GM12878 (cell line): ENCODE measurements at regions not wholly inside any gene's neighbourhood (a gene's known extent, or its start where the extent isn't known, plus 50 kb on each side); places are given as distances from the start of the nearest gene placed in this dataset.

ENCODE experiments used
- ATAC-seq: fragments of 200-7000 bp; cut with Tn5 transposase; 3 replicates; pipeline ENCODE4 v1.9.1; 2020; ENCODE audit warnings: mild to moderate bottlenecking, moderate library complexity
- BruUV-seq: library from RNA; stranded (reverse); fragments of 400-500 nt; replicated peaks from 2 replicates; lab custom pipeline; 2021; lab: Mats Ljungman, UMichigan
- CTCF ChIA-PET: fragments of 300-600 bp; sonication (Branson Sonifier 250); formaldehyde crosslinking; extraction: SDS; loops from one replicate; lab custom pipeline; 2021; ENCODE audit warnings: inconsistent platforms; lab: Yijun Ruan, JAX
- POLR2A ChIA-PET: fragments of 350-600 bp; formaldehyde crosslinking; extraction: SDS; loops from one replicate; lab custom pipeline; 2021; ENCODE audit warnings: inconsistent platforms; lab: Charles Lee
- RAD21 ChIA-PET: fragments of 300-600 bp; sonication (Branson Sonifier 250); formaldehyde crosslinking; loops from one replicate; lab custom pipeline; 2023; ENCODE audit warnings: antibody characterized with exemption; ENCODE audit not compliant: unreplicated experiment; lab: Charles Lee
- SMC1A ChIA-PET: fragments of 300-600 bp; sonication (Branson Sonifier 250); formaldehyde crosslinking; loops from one replicate; lab custom pipeline; 2023; ENCODE audit not compliant: unreplicated experiment, uncharacterized antibody; lab: Charles Lee
- DNase-seq: peaks from one replicate; pipeline ENCODE4 v3.0.0-alpha.2; 2011; ENCODE audit warnings: low read depth, low spot score
- FAIRE-seq: peaks from 3 replicates; lab custom pipeline; 2011; peaks lifted over from hg19 to GRCh38; lab: Jason Lieb, UNC
- H2AFZ ChIP-seq: 2 replicates; pipeline ENCODE4 v1.6.0; 2011; ENCODE audit warnings: low read depth, low read length, control low read depth; ENCODE audit not compliant: control insufficient read depth
- H3K27ac ChIP-seq: 2 replicates; pipeline ENCODE4 v1.5.1; 2011; ENCODE audit warnings: control low read depth; ENCODE audit not compliant: control insufficient read depth, insufficient read depth
- H3K27me3 ChIP-seq, 2 experiments: replicated peaks in 1 of 2; 2 replicates each; pipeline versions ENCODE4 v1.6.0 to v1.6.1; 2011; ENCODE audit warnings: low read length in 1 of 2; ENCODE audit not compliant: control insufficient read depth in 2 of 2, insufficient read depth in 2 of 2
- H3K36me3 ChIP-seq, 2 experiments: 2 replicates each; pipeline ENCODE4 v1.5.1; 2011; ENCODE audit warnings: low read length in 1 of 2; ENCODE audit not compliant: control insufficient read depth in 2 of 2, insufficient read depth in 2 of 2
- H3K4me1 ChIP-seq: 2 replicates; pipeline ENCODE4 v1.6.1; 2011; ENCODE audit warnings: mild to moderate bottlenecking, low read length, moderate library complexity, mixed read lengths; ENCODE audit not compliant: control insufficient read depth, insufficient read depth
- H3K4me2 ChIP-seq: 2 replicates; pipeline ENCODE4 v1.6.0; 2011; ENCODE audit warnings: control low read depth; ENCODE audit not compliant: control insufficient read depth, insufficient read depth
- H3K4me3 ChIP-seq: fragments of 200-600 bp; sonication (generic); 2 replicates; pipeline ENCODE4 v1.5.1; 2016
- H3K79me2 ChIP-seq: 2 replicates; pipeline ENCODE4 v1.6.0; 2011; ENCODE audit warnings: low read length; ENCODE audit not compliant: control insufficient read depth, insufficient read depth
- H3K9ac ChIP-seq: 2 replicates; pipeline ENCODE4 v1.8.0; 2011; ENCODE audit warnings: low read length, control low read depth, mixed read lengths; ENCODE audit not compliant: control insufficient read depth, insufficient read depth
- H3K9me3 ChIP-seq: replicated peaks from 3 replicates; pipeline ENCODE4 v1.5.1; 2011; ENCODE audit warnings: mild to moderate bottlenecking, low read length; ENCODE audit not compliant: control insufficient read depth, insufficient read depth
- H4K20me1 ChIP-seq: 2 replicates; pipeline ENCODE4 v1.6.0; 2011; ENCODE audit not compliant: control insufficient read depth, insufficient read depth
- BHLHE40 ChIP-seq, 2 experiments: fragments of 450-650 bp in 1 of 2; IDR thresholded peaks; 2 replicates each; pipeline ENCODE4 v1.6.1; 2011 to 2017; ENCODE audit warnings: low read depth in 2 of 2, borderline replicate concordance in 1 of 2, improper control_type of control experiment in 1 of 2, low read length in 1 of 2, mild to moderate bottlenecking in 1 of 2
- CBFB ChIP-seq: IDR thresholded peaks from 2 replicates; pipeline ENCODE4 v1.6.1; 2016; ENCODE audit warnings: antibody characterized with exemption, low read depth
- CBX5 ChIP-seq: sonication (generic); IDR thresholded peaks from 2 replicates; pipeline ENCODE4 v1.6.1; 2016; ENCODE audit warnings: low read depth, moderate library complexity, mild to moderate bottlenecking, inconsistent platforms
- JUNB ChIP-seq: IDR thresholded peaks from 2 replicates; pipeline ENCODE4 v1.6.1; 2016; ENCODE audit warnings: antibody characterized with exemption, mild to moderate bottlenecking
- LARP7 ChIP-seq: fragments of 450-650 bp; IDR thresholded peaks from 2 replicates; pipeline ENCODE4 v1.6.1; 2017; ENCODE audit warnings: mild to moderate bottlenecking
- MTA2 ChIP-seq: fragments of 450-650 bp; IDR thresholded peaks from 2 replicates; pipeline ENCODE4 v1.6.1; 2016; ENCODE audit warnings: low read depth, mild to moderate bottlenecking, moderate library complexity
- MXI1 ChIP-seq: fragments of 150-350 bp; IDR thresholded peaks from 2 replicates; pipeline ENCODE4 v1.6.1; 2011; ENCODE audit warnings: low read depth, mild to moderate bottlenecking, inconsistent platforms, low read length, improper control_type of control experiment
- POLR2AphosphoS5 ChIP-seq: IDR thresholded peaks from 2 replicates; pipeline ENCODE4 v1.6.1; 2011; ENCODE audit warnings: mild to moderate bottlenecking, low read length, inconsistent platforms
- RAD51 ChIP-seq: fragments of 450-650 bp; IDR thresholded peaks from 2 replicates; pipeline ENCODE4 v1.6.1; 2016; ENCODE audit warnings: moderate library complexity, mild to moderate bottlenecking, inconsistent platforms
- RBBP5 ChIP-seq: fragments of 200-600 bp; sonication (generic); conservative IDR thresholded peaks from 2 replicates; pipeline ENCODE4 v1.6.1; 2016
- SIX5 ChIP-seq: IDR thresholded peaks from 2 replicates; pipeline ENCODE4 v1.6.1; 2011; ENCODE audit warnings: mild to moderate bottlenecking, low read depth, low read length, moderate library complexity; ENCODE audit not compliant: severe bottlenecking
- ZNF384 ChIP-seq: IDR thresholded peaks from 2 replicates; pipeline ENCODE4 v1.6.1; 2012; ENCODE audit warnings: low read depth, mild to moderate bottlenecking, low read length, improper control_type of control experiment, borderline replicate concordance
- ZSCAN29 ChIP-seq: fragments of 450-650 bp; IDR thresholded peaks from 2 replicates; pipeline ENCODE4 v1.6.1; 2017; ENCODE audit warnings: mild to moderate bottlenecking, moderate library complexity
- WGBS: methylation state at CpG from one replicate; pipeline ENCODE4 v1.1.6; 2016; ENCODE audit warnings: low lambda C conversion rate; ENCODE audit not compliant: insufficient replicate concordance, insufficient coverage; ENCODE audit errors: missing lambda C conversion rate; 5-methylcytosine and 5-hydroxymethylcytosine counted together
- in situ Hi-C: fragments of 300-500 bp; cut with MboI; formaldehyde crosslinking; loops from 9 replicates; pipeline ENCODE4 v1.14.3; 2018; ENCODE audit warnings: mixed read lengths
- intact Hi-C: fragments of 100-400 bp; cut with micrococcal nuclease; formaldehyde crosslinking; loops from one replicate; pipeline ENCODE4 v1.14.2; 2022; ENCODE audit not compliant: unreplicated experiment
- TF ChIP-seq, protein P1 (sequence below): fragments of 150-350 bp; IDR thresholded peaks from 2 replicates; pipeline ENCODE4 v1.6.1; 2016; ENCODE audit warnings: low read depth, low read length
- TF ChIP-seq, protein P2 (sequence below): fragments of 450-650 bp; formaldehyde crosslinking; IDR thresholded peaks from 2 replicates; pipeline ENCODE4 v1.4.0; 2022; ENCODE audit warnings: mild to moderate bottlenecking, moderate library complexity

DNA sequence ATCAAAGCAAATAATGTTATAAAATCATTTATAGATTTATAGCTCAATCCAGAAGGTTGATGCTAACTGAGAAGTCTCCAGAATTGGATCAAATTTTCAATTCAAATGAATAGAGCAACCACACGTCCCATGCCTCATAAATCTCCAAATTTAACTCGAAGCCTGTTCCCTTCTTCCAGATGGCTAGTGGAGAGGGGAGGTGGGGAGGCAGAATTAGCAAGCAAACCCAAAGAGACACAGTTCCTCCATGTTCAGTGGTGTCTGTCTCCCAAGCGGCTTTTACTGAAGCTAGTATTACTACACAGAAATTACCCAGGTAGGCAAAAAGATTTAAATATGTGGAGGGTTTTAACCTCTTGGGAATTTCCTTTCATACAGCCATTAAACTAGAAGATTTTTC is 65.8 kb downstream of the DUSP6 start:
- POLR2A ChIA-PET: no interaction called here
- no peak for TF ChIP-seq RAD51
- TF ChIP-seq RBBP5: no peak
- no peak for TF ChIP-seq POLR2AphosphoS5
- no peak for TF ChIP-seq CBFB
- TF ChIP-seq MXI1: no peak
- TF ChIP-seq, protein P1, sequence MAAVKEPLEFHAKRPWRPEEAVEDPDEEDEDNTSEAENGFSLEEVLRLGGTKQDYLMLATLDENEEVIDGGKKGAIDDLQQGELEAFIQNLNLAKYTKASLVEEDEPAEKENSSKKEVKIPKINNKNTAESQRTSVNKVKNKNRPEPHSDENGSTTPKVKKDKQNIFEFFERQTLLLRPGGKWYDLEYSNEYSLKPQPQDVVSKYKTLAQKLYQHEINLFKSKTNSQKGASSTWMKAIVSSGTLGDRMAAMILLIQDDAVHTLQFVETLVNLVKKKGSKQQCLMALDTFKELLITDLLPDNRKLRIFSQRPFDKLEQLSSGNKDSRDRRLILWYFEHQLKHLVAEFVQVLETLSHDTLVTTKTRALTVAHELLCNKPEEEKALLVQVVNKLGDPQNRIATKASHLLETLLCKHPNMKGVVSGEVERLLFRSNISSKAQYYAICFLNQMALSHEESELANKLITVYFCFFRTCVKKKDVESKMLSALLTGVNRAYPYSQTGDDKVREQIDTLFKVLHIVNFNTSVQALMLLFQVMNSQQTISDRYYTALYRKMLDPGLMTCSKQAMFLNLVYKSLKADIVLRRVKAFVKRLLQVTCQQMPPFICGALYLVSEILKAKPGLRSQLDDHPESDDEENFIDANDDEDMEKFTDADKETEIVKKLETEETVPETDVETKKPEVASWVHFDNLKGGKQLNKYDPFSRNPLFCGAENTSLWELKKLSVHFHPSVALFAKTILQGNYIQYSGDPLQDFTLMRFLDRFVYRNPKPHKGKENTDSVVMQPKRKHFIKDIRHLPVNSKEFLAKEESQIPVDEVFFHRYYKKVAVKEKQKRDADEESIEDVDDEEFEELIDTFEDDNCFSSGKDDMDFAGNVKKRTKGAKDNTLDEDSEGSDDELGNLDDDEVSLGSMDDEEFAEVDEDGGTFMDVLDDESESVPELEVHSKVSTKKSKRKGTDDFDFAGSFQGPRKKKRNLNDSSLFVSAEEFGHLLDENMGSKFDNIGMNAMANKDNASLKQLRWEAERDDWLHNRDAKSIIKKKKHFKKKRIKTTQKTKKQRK: no peak
- TF ChIP-seq, protein P2, sequence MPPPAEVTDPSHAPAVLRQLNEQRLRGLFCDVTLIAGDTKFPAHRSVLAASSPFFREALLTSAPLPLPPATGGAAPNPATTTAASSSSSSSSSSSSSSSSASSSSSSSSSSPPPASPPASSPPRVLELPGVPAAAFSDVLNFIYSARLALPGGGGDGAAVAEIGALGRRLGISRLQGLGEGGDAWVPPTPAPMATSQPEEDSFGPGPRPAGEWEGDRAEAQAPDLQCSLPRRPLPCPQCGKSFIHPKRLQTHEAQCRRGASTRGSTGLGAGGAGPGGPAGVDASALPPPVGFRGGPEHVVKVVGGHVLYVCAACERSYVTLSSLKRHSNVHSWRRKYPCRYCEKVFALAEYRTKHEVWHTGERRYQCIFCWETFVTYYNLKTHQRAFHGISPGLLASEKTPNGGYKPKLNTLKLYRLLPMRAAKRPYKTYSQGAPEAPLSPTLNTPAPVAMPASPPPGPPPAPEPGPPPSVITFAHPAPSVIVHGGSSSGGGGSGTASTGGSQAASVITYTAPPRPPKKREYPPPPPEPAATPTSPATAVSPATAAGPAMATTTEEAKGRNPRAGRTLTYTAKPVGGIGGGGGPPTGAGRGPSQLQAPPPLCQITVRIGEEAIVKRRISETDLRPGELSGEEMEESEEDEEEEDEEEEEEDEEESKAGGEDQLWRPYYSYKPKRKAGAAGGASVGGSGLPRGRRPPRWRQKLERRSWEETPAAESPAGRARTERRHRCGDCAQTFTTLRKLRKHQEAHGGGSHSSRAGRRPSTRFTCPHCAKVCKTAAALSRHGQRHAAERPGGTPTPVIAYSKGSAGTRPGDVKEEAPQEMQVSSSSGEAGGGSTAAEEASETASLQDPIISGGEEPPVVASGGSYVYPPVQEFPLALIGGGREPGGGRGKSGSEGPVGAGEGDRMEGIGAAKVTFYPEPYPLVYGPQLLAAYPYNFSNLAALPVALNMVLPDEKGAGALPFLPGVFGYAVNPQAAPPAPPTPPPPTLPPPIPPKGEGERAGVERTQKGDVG: no peak
- TF ChIP-seq JUNB: no peak
- TF ChIP-seq BHLHE40 (IDR thresholded peaks at IDR 0.05; ENCODE audit: borderline replicate concordance in 1 of 2, low read depth in 2 of 2, low read length in 1 of 2): no peak
- no peak for TF ChIP-seq LARP7
- no peak for TF ChIP-seq ZSCAN29
- TF ChIP-seq ZNF384: no peak
- TF ChIP-seq MTA2: no peak
- TF ChIP-seq SIX5: no peak
- TF ChIP-seq CBX5: no peak
- TF ChIP-seq, all 136 proteins: peak for 0
- SMC1A ChIA-PET: no interaction called here
- H3K36me3 ChIP-seq: no peaks in the 10 kb centered on the region
- no peak overlapping the region for H2AFZ ChIP-seq
- ATAC-seq (no peak), DNase-seq (no peak), FAIRE-seq (no peak)
- H3K4me3 ChIP-seq: no peak overlapping the region
- no peak overlapping the region for H3K9ac ChIP-seq
- in situ Hi-C loops: no loop called here
- BruUV-seq: no TSS peak
- no peaks in the 10 kb centered on the region for H4K20me1 ChIP-seq
- no peak overlapping the region for H3K4me2 ChIP-seq
- intact Hi-C loops: no loop called here
- no peaks in the 10 kb centered on the region for H3K4me1 ChIP-seq
- H3K79me2 ChIP-seq: no peaks in the 10 kb centered on the region
- no peaks in the 10 kb centered on the region for H3K9me3 ChIP-seq
- no peaks in the 10 kb centered on the region for H3K27me3 ChIP-seq
- RAD21 ChIA-PET: no interaction called here
- WGBS: 18% methylated on average over 3 of the region's 3 CpGs
- CTCF ChIA-PET: no interaction called here
- H3K27ac ChIP-seq: no peak overlapping the region
